HEK293 (cell line): ENCODE measurements at regions not wholly inside any gene's neighbourhood (a gene's known extent, or its start where the extent isn't known, plus 50 kb on each side); places are given as distances from the start of the nearest gene placed in this dataset.

Source experiments
- MEIS1 ChIP-seq: sonication (generic); formaldehyde crosslinking; IDR thresholded peaks from 2 replicates; pipeline ENCODE4 v1.8.1; 2022; ENCODE audit warnings: missing genetic modification reagents, mild to moderate bottlenecking, borderline replicate concordance
- RBAK ChIP-seq: fragments of 450-650 bp; formaldehyde crosslinking; IDR thresholded peaks from 2 replicates; pipeline ENCODE4 v1.5.1; 2016; ENCODE audit warnings: missing biosample characterization, missing genetic modification characterization
- SCRT2 ChIP-seq: fragments of 450-650 bp; formaldehyde crosslinking; IDR thresholded peaks from 2 replicates; pipeline ENCODE4 v1.5.1; 2016; ENCODE audit warnings: missing biosample characterization, missing genetic modification characterization
- YY1 ChIP-seq: fragments of 450-650 bp; formaldehyde crosslinking; IDR thresholded peaks from 2 replicates; pipeline ENCODE4 v1.5.1; 2018; ENCODE audit warnings: missing biosample characterization, missing genetic modification characterization
- ZNF248 ChIP-seq: fragments of 450-650 bp; formaldehyde crosslinking; IDR thresholded peaks from 2 replicates; pipeline ENCODE4 v1.5.1; 2017; ENCODE audit warnings: missing biosample characterization, missing genetic modification characterization
- ZNF391 ChIP-seq: fragments of 450-650 bp; formaldehyde crosslinking; IDR thresholded peaks from 2 replicates; pipeline ENCODE4 v1.5.1; 2016; ENCODE audit warnings: low read depth, missing biosample characterization, missing genetic modification characterization, borderline replicate concordance
- ZNF560 ChIP-seq: fragments of 450-650 bp; formaldehyde crosslinking; IDR thresholded peaks from 2 replicates; pipeline ENCODE4 v1.5.1; 2017; ENCODE audit warnings: missing biosample characterization, missing genetic modification characterization, borderline replicate concordance
- ZNF792 ChIP-seq: fragments of 450-650 bp; formaldehyde crosslinking; IDR thresholded peaks from 2 replicates; pipeline ENCODE4 v1.5.1; 2016; ENCODE audit warnings: missing biosample characterization, missing genetic modification characterization
- ZSCAN23 ChIP-seq: fragments of 450-650 bp; formaldehyde crosslinking; IDR thresholded peaks from 2 replicates; pipeline ENCODE4 v1.5.1; 2016; ENCODE audit warnings: missing biosample characterization, missing genetic modification characterization
- TF ChIP-seq, protein P1 (sequence below): fragments of 450-650 bp; formaldehyde crosslinking; IDR thresholded peaks from 2 replicates; pipeline ENCODE4 v1.5.1; 2016; ENCODE audit warnings: missing biosample characterization, missing genetic modification characterization
- TF ChIP-seq, protein P2 (sequence below): fragments of 450-650 bp; formaldehyde crosslinking; IDR thresholded peaks from 2 replicates; pipeline ENCODE4 v1.5.1; 2016; ENCODE audit warnings: missing biosample characterization, missing genetic modification characterization, low read depth
- TF ChIP-seq, protein P3 (sequence below): sonication (generic); formaldehyde crosslinking; IDR thresholded peaks from 2 replicates; pipeline ENCODE4 v1.8.1; 2022; ENCODE audit warnings: mild to moderate bottlenecking, moderate library complexity, missing genetic modification reagents
- TF ChIP-seq, protein P4 (sequence below): fragments of 450-650 bp; formaldehyde crosslinking; IDR thresholded peaks from 2 replicates; pipeline ENCODE4 v1.5.1; 2017; ENCODE audit warnings: missing biosample characterization, missing genetic modification characterization
- TF ChIP-seq, protein P5 (sequence below): fragments of 450-650 bp; formaldehyde crosslinking; IDR thresholded peaks from 2 replicates; pipeline ENCODE4 v1.5.1; 2016; ENCODE audit warnings: missing biosample characterization, missing genetic modification characterization

DNA sequence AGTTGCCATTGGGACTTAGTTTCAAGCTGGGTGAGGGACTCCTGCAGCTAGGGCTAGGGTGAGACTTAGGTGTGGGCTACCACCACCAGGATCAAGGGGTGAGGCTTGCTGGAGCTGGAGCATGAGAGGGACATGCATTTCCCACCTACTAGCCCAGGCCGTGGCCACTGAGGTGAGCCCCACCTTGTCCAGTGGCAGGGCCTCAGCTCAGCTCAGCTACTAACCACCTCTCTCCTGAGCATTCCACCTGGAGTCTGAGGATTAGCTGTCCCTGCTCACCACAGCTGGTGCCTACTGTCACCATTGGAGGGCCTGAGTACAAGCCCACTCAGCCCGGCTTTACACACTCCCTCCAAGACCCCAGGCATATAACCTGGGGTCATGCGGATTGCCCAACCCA is 62.6 kb upstream of the MAGEH1 start:
- TF ChIP-seq MEIS1 (no peak), ZNF391 (tag by site-specific recombination) (no peak), YY1 (tag by site-specific recombination) (no peak), ZNF792 (tag by site-specific recombination) (no peak), ZNF248 (tag by site-specific recombination) (no peak), ZNF560 (tag by site-specific recombination) (no peak), ZSCAN23 (tag by site-specific recombination) (no peak), RBAK (tag by site-specific recombination) (no peak), SCRT2 (tag by site-specific recombination) (no peak)
- TF ChIP-seq, protein P1, sequence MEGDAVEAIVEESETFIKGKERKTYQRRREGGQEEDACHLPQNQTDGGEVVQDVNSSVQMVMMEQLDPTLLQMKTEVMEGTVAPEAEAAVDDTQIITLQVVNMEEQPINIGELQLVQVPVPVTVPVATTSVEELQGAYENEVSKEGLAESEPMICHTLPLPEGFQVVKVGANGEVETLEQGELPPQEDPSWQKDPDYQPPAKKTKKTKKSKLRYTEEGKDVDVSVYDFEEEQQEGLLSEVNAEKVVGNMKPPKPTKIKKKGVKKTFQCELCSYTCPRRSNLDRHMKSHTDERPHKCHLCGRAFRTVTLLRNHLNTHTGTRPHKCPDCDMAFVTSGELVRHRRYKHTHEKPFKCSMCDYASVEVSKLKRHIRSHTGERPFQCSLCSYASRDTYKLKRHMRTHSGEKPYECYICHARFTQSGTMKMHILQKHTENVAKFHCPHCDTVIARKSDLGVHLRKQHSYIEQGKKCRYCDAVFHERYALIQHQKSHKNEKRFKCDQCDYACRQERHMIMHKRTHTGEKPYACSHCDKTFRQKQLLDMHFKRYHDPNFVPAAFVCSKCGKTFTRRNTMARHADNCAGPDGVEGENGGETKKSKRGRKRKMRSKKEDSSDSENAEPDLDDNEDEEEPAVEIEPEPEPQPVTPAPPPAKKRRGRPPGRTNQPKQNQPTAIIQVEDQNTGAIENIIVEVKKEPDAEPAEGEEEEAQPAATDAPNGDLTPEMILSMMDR (tag by site-specific recombination): no peak
- TF ChIP-seq, protein P2, sequence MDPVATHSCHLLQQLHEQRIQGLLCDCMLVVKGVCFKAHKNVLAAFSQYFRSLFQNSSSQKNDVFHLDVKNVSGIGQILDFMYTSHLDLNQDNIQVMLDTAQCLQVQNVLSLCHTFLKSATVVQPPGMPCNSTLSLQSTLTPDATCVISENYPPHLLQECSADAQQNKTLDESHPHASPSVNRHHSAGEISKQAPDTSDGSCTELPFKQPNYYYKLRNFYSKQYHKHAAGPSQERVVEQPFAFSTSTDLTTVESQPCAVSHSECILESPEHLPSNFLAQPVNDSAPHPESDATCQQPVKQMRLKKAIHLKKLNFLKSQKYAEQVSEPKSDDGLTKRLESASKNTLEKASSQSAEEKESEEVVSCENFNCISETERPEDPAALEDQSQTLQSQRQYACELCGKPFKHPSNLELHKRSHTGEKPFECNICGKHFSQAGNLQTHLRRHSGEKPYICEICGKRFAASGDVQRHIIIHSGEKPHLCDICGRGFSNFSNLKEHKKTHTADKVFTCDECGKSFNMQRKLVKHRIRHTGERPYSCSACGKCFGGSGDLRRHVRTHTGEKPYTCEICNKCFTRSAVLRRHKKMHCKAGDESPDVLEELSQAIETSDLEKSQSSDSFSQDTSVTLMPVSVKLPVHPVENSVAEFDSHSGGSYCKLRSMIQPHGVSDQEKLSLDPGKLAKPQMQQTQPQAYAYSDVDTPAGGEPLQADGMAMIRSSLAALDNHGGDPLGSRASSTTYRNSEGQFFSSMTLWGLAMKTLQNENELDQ (tag by site-specific recombination): no peak
- TF ChIP-seq, protein P3, sequence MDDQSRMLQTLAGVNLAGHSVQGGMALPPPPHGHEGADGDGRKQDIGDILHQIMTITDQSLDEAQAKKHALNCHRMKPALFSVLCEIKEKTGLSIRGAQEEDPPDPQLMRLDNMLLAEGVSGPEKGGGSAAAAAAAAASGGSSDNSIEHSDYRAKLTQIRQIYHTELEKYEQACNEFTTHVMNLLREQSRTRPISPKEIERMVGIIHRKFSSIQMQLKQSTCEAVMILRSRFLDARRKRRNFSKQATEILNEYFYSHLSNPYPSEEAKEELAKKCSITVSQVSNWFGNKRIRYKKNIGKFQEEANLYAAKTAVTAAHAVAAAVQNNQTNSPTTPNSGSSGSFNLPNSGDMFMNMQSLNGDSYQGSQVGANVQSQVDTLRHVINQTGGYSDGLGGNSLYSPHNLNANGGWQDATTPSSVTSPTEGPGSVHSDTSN (CRISPR knock-in tag): no peak
- TF ChIP-seq, protein P4, sequence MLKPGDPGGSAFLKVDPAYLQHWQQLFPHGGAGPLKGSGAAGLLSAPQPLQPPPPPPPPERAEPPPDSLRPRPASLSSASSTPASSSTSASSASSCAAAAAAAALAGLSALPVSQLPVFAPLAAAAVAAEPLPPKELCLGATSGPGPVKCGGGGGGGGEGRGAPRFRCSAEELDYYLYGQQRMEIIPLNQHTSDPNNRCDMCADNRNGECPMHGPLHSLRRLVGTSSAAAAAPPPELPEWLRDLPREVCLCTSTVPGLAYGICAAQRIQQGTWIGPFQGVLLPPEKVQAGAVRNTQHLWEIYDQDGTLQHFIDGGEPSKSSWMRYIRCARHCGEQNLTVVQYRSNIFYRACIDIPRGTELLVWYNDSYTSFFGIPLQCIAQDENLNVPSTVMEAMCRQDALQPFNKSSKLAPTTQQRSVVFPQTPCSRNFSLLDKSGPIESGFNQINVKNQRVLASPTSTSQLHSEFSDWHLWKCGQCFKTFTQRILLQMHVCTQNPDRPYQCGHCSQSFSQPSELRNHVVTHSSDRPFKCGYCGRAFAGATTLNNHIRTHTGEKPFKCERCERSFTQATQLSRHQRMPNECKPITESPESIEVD (tag by site-specific recombination): no peak
- TF ChIP-seq, protein P5, sequence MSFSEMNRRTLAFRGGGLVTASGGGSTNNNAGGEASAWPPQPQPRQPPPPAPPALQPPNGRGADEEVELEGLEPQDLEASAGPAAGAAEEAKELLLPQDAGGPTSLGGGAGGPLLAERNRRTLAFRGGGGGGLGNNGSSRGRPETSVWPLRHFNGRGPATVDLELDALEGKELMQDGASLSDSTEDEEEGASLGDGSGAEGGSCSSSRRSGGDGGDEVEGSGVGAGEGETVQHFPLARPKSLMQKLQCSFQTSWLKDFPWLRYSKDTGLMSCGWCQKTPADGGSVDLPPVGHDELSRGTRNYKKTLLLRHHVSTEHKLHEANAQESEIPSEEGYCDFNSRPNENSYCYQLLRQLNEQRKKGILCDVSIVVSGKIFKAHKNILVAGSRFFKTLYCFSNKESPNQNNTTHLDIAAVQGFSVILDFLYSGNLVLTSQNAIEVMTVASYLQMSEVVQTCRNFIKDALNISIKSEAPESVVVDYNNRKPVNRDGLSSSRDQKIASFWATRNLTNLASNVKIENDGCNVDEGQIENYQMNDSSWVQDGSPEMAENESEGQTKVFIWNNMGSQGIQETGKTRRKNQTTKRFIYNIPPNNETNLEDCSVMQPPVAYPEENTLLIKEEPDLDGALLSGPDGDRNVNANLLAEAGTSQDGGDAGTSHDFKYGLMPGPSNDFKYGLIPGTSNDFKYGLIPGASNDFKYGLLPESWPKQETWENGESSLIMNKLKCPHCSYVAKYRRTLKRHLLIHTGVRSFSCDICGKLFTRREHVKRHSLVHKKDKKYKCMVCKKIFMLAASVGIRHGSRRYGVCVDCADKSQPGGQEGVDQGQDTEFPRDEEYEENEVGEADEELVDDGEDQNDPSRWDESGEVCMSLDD (tag by site-specific recombination): no peak
